ENCODE measurements at regions not wholly inside any gene's neighbourhood (a gene's known extent, or its start where the extent isn't known, plus 50 kb on each side); places are given as distances from the start of the nearest gene placed in this dataset.
"Not testable (repeated sequence)": the region's sequence is repeated elsewhere in the genome, so short reads cannot be mapped to it uniquely, and the experiment has no call there.

GRCh38 chr5:130427222-130427955 is 523.1 kb downstream of the CHSY3 start:
- no peak for DNase-seq

GRCh38 chr5:130425424-130425823 is 521.2 kb downstream of the CHSY3 start:
- no peak for DNase-seq

GRCh38 chr5:130424341-130424740 is 520.1 kb downstream of the CHSY3 start:
- DNase-seq: no peak

- DNase-seq: no peak
Observed at GRCh38 chr5:130402906-130403305, 498.6 kb downstream of the CHSY3 start.

- DNase-seq: no peak
Observed at GRCh38 chr5:130400091-130400490, 495.8 kb downstream of the CHSY3 start.

GRCh38 chr5:130398825-130399224 is 494.6 kb downstream of the CHSY3 start:
- DNase-seq: no peak

GRCh38 chr5:130397727-130398126 is 493.5 kb downstream of the CHSY3 start:
- not testable (repeated sequence) for DNase-seq

GRCh38 chr5:130397132-130397531 is 492.9 kb downstream of the CHSY3 start:
- no peak for DNase-seq

- not testable (repeated sequence) for DNase-seq
Observed at GRCh38 chr5:130391727-130392264, 487.5 kb downstream of the CHSY3 start.

GRCh38 chr5:130386155-130386554 is 481.9 kb downstream of the CHSY3 start:
- DNase-seq: no peak

- no peak for DNase-seq
Observed at GRCh38 chr5:130385656-130386055, 481.4 kb downstream of the CHSY3 start.

- no peak for DNase-seq
Observed at GRCh38 chr5:130365956-130366355, 461.7 kb downstream of the CHSY3 start.

GRCh38 chr5:130350131-130350530 is 445.9 kb downstream of the CHSY3 start:
- DNase-seq: no peak

GRCh38 chr5:130337179-130337888 is 433.1 kb downstream of the CHSY3 start:
- DNase-seq: no peak

- no peak for DNase-seq
Observed at GRCh38 chr5:130335117-130335516, 430.9 kb downstream of the CHSY3 start.

- DNase-seq: no peak
Observed at GRCh38 chr5:130333089-130333488, 428.8 kb downstream of the CHSY3 start.

GRCh38 chr5:130331332-130331731 is 427.1 kb downstream of the CHSY3 start:
- DNase-seq: no peak

GRCh38 chr5:130324953-130325671 is 420.8 kb downstream of the CHSY3 start:
- DNase-seq: no peak

GRCh38 chr5:130323804-130324454 is 419.7 kb downstream of the CHSY3 start:
- peak; percentile 53 for DNase-seq

- DNase-seq: no peak
Observed at GRCh38 chr5:130321931-130322330, 417.7 kb downstream of the CHSY3 start.

GRCh38 chr5:130316971-130317680 is 412.9 kb downstream of the CHSY3 start:
- no peak for DNase-seq

GRCh38 chr5:130295235-130295634 is 391.0 kb downstream of the CHSY3 start:
- no peak for DNase-seq

Measured in SIG-M5 (cell line).